ENCODE measurements at regions not wholly inside any gene's neighbourhood (a gene's known extent, or its start where the extent isn't known, plus 50 kb on each side); places are given as distances from the start of the nearest gene placed in this dataset.
A peak's percentile ranks its signal among the peaks of the same experiment; 100 is the strongest.

- ChIA-PET POLR2A (ENCODE audit: partially characterized antibody) (no interaction called here), CTCF (ENCODE audit: partially characterized antibody) (interaction anchor here (0.7 to 1.8 kb wide), 2 partner anchors 56 to 98 kb away, joined by 3 to 6 read pairs; no protein-coding TSS in a partner anchor)
- Histone ChIP-seq H2BK20ac (ENCODE audit: low read length) (no peak overlapping the region), H3K18ac (ENCODE audit: extremely low read depth, low read length) (no peak overlapping the region), H4K5ac (ENCODE audit: insufficient read length, low read depth, low read length) (no peak overlapping the region), H3K4me1 (replicated peaks in 1 of 4; ENCODE audit: control insufficient read depth in 3 of 4, insufficient read depth in 4 of 4, low read length in 3 of 4) (no peaks in the 10 kb centered on the region), H3K4me3 (ENCODE audit: extremely low read depth in 1 of 4, insufficient read depth in 2 of 4, low read depth in 3 of 4, low read length in 4 of 4) (no peak overlapping the region), H2BK5ac (ENCODE audit: low read depth, low read length) (no peak overlapping the region), H3K23me2 (ENCODE audit: low read depth, low read length) (peaks cover 5% of the 10 kb centered on the region; the same call in 1 of the 2 replicates), H3K27ac (ENCODE audit: low read depth, low read length) (no peak overlapping the region), H3K79me1 (ENCODE audit: low read depth, low read length) (no peaks in the 10 kb centered on the region; the same call in 1 of the 2 replicates), H3K4me2 (ENCODE audit: insufficient read depth in 1 of 2, low read depth in 2 of 2, low read length in 2 of 2) (no peak overlapping the region), H3K4ac (replicated peaks; ENCODE audit: insufficient read length, low read depth, low read length) (no peak overlapping the region), H2AK5ac (ENCODE audit: low read depth, low read length) (0 out of 2 replicates have a peak overlapping the region, but pooled peaks have one; percentile 75), H3K27me3 (replicated peaks in 1 of 4; ENCODE audit: control insufficient read depth in 3 of 4, extremely low read depth in 1 of 4, insufficient read depth in 3 of 4, low read length in 3 of 4) (no peaks in the 10 kb centered on the region), H3K79me2 (ENCODE audit: control insufficient read depth in 1 of 2, insufficient read depth in 2 of 2, low read length in 2 of 2) (no peaks in the 10 kb centered on the region), H3K14ac (ENCODE audit: insufficient read length) (no peak overlapping the region), H3K9ac (replicated peaks in 1 of 4; ENCODE audit: extremely low read depth in 1 of 4, low read depth in 3 of 4, low read length in 3 of 4) (no peak overlapping the region), H2BK15ac (ENCODE audit: low read length) (no peak overlapping the region), H4K8ac (ENCODE audit: extremely low read depth, insufficient read depth, low read length) (peak overlapping the region; percentile 71; the same call in 1 of the 2 replicates), H3K9me3 (ENCODE audit: insufficient read depth in 2 of 2, low read depth in 1 of 2, low read length in 1 of 2) (no peaks in the 10 kb centered on the region), H3K23ac (ENCODE audit: insufficient read length) (no peak overlapping the region), H3K56ac (replicated peaks; ENCODE audit: insufficient read length, low read depth, low read length) (no peak overlapping the region), H4K20me1 (replicated peaks in 1 of 2; ENCODE audit: control insufficient read depth in 1 of 2, insufficient read depth in 2 of 2, low read length in 2 of 2) (peaks cover 0 to 2% of the 10 kb centered on the region in 2 experiments), H2BK120ac (replicated peaks; ENCODE audit: low read depth, low read length) (no peak overlapping the region), H2AFZ (ENCODE audit: low read length) (no peak overlapping the region), H2BK12ac (ENCODE audit: low read depth, low read length) (no peak overlapping the region), H3K36me3 (ENCODE audit: control insufficient read depth in 2 of 4, insufficient read depth in 4 of 4, low read length in 3 of 4) (no peaks in the 10 kb centered on the region), H4K91ac (replicated peaks; ENCODE audit: insufficient read length, low read length) (no peak overlapping the region)
- no peak for FAIRE-seq
- peak in 1 of 2 experiments; percentile 28 for DNase-seq (ENCODE audit: low read depth in 1 of 2, low spot score in 2 of 2)
- 94% methylated on average over 10 of the region's 10 CpGs; no CpG with 5 or more reads in 1 of the 2 experiments for WGBS, 2 experiments (ENCODE audit: extremely low coverage in 1 of 2, insufficient coverage in 1 of 2, insufficient read length in 1 of 2, insufficient replicate concordance in 2 of 2, low coverage in 1 of 2, low lambda C conversion rate in 2 of 2, missing lambda C conversion rate in 1 of 2)
- no peak for TF ChIP-seq SIRT6 (IDR thresholded peaks at IDR 0.05; ENCODE audit: low read length)
These were observed 206.9 kb upstream of the ZNF536 start for GRCh38 chr19:30165228-30165813.

Measured in H1 (cell line).